ENCODE measurements at regions not wholly inside any gene's neighbourhood (a gene's known extent, or its start where the extent isn't known, plus 50 kb on each side); places are given as distances from the start of the nearest gene placed in this dataset.

- Histone ChIP-seq H3K4me3 (ENCODE audit: low read depth, low read length) (no peak overlapping the region), H3K27ac (no peak overlapping the region), H3K36me3 (replicated peaks) (no peaks in the 10 kb centered on the region), H3K27me3 (replicated peaks) (no peaks in the 10 kb centered on the region)
- no peak for TF ChIP-seq CTCF (IDR thresholded peaks at IDR 0.05; ENCODE audit: low read depth, low read length, missing control alignments)
- in situ Hi-C loops (cut with HindIII; ENCODE audit: low pct_ligation_motif_present, low sequenced_read_pairs) = no loop called here
- no peak for DNase-seq
These were observed 441.1 kb upstream of the ARID1B start for GRCh38 chr6:156336089-156336488.

GRCh38 chr6:156334966-156335365 lies 442.2 kb upstream of the ARID1B start:
- no peak for TF ChIP-seq CTCF (IDR thresholded peaks at IDR 0.05; ENCODE audit: low read depth, low read length, missing control alignments)
- no peaks in the 10 kb centered on the region for H3K36me3 ChIP-seq (replicated peaks)
- no peak for DNase-seq
- H3K27me3 ChIP-seq (replicated peaks) = no peaks in the 10 kb centered on the region
- in situ Hi-C loops (cut with HindIII; ENCODE audit: low pct_ligation_motif_present, low sequenced_read_pairs) = no loop called here
- H3K27ac ChIP-seq = no peak overlapping the region
- no peak overlapping the region for H3K4me3 ChIP-seq (ENCODE audit: low read depth, low read length)

DNA sequence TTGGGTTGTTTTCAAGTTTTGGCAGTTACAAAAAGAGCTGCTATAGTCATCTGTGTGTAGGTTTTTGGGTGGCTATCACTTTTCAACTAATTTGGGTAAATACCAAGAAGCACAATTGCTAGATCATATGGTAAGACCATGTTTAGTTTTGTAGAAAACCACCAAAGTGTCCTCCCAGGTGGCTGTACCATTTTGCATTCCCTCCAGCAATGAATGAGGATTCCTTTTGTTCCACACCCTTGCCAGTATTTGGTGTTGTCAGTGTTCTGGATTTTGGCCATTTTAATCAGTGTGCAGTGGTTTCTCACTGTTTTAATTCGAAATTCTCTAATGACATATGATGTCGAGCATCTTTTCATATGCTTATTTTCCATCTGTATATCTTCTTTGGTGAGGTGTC lies 457.5 kb upstream of the ARID1B start:
- Histone ChIP-seq H3K27me3 (replicated peaks) (no peaks in the 10 kb centered on the region), H3K27ac (no peak overlapping the region), H3K36me3 (replicated peaks) (no peaks in the 10 kb centered on the region), H3K4me3 (ENCODE audit: low read depth, low read length) (no peak overlapping the region)
- TF ChIP-seq CTCF (IDR thresholded peaks at IDR 0.05; ENCODE audit: low read depth, low read length, missing control alignments) = no peak
- no peak for DNase-seq
- in situ Hi-C loops (cut with HindIII; ENCODE audit: low pct_ligation_motif_present, low sequenced_read_pairs) = no loop called here

- Histone ChIP-seq H3K27me3 (replicated peaks) (no peaks in the 10 kb centered on the region), H3K27ac (no peak overlapping the region), H3K36me3 (replicated peaks) (no peaks in the 10 kb centered on the region), H3K4me3 (ENCODE audit: low read depth, low read length) (no peak overlapping the region)
- DNase-seq = no peak
- no peak for TF ChIP-seq CTCF (IDR thresholded peaks at IDR 0.05; ENCODE audit: low read depth, low read length, missing control alignments)
- in situ Hi-C loops (cut with HindIII; ENCODE audit: low pct_ligation_motif_present, low sequenced_read_pairs) = no loop called here
These were observed 460.5 kb upstream of the ARID1B start for GRCh38 chr6:156316583-156317125.

- no peak for TF ChIP-seq CTCF (IDR thresholded peaks at IDR 0.05; ENCODE audit: low read depth, low read length, missing control alignments)
- no peaks in the 10 kb centered on the region for H3K36me3 ChIP-seq (replicated peaks)
- no peaks in the 10 kb centered on the region for H3K27me3 ChIP-seq (replicated peaks)
- H3K4me3 ChIP-seq (ENCODE audit: low read depth, low read length) = no peak overlapping the region
- no peak overlapping the region for H3K27ac ChIP-seq
- in situ Hi-C loops (cut with HindIII; ENCODE audit: low pct_ligation_motif_present, low sequenced_read_pairs) = no loop called here
- DNase-seq = no peak
These were observed 462.0 kb upstream of the ARID1B start for GRCh38 chr6:156315146-156315545.

DNA sequence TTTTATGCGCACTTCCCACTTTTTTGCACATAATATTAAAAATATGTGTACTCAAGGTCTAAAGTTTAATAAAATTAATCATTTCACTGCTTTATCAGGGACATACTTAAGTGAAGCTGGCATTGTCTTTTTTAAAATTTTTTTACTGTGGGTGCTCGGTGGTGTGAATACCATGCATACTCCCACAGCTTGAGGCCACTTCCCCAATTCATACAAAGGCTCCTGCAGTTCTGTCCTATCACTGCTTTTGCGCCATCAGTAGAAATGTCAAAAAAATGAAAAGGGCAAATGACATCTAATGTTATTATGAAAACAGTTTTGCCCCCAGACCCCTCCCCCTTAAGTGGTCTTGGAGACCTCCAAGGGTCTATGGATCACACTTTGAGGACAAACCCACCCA lies 464.1 kb upstream of the ARID1B start:
- no peaks in the 10 kb centered on the region for H3K36me3 ChIP-seq (replicated peaks)
- no peak for TF ChIP-seq CTCF (IDR thresholded peaks at IDR 0.05; ENCODE audit: low read depth, low read length, missing control alignments)
- H3K4me3 ChIP-seq (ENCODE audit: low read depth, low read length) = no peak overlapping the region
- H3K27ac ChIP-seq = no peak overlapping the region
- no peaks in the 10 kb centered on the region for H3K27me3 ChIP-seq (replicated peaks)
- in situ Hi-C loops (cut with HindIII; ENCODE audit: low pct_ligation_motif_present, low sequenced_read_pairs) = no loop called here
- no peak for DNase-seq
